Right lobe of liver (tissue), 4 donors: ENCODE measurements at regions not wholly inside any gene's neighbourhood (a gene's known extent, or its start where the extent isn't known, plus 50 kb on each side); places are given as distances from the start of the nearest gene placed in this dataset.

Experiments used
- CTCF ChIP-seq, 4 donors: fragments of 200-600 bp in 3 of 4; fragments of 450-650 bp in 1 of 4; IDR thresholded peaks; one replicate each; pipeline versions ENCODE4 v1.5.1 to v1.8.0; 2016 to 2022; ENCODE audit warnings: antibody characterized with exemption in 4 of 4, mild to moderate bottlenecking in 2 of 4
- POLR2A ChIP-seq: fragments of 450-650 bp; IDR thresholded peaks from one replicate; pipeline ENCODE4 v1.6.1; 2017; ENCODE audit warnings: antibody characterized with exemption, mild to moderate bottlenecking
- donor health status: DM: no; HTN: no; CAD: no.
- donor health status: DM: no; HTN: no; CAD: no.
- donor health status: DM: no; HTN: yes; CAD: no.

GRCh38 chr12:31203261-31203660, 122.7 kb downstream of the SINHCAF start:
- TF ChIP-seq POLR2A (no peak), CTCF (IDR thresholded peaks at IDR 0.05) (no peak)
